ENCODE measurements at regions not wholly inside any gene's neighbourhood (a gene's known extent, or its start where the extent isn't known, plus 50 kb on each side); places are given as distances from the start of the nearest gene placed in this dataset.
A peak's percentile ranks its signal among the peaks of the same experiment; 100 is the strongest.

GRCh38 chr15:31214864-31215489 is 111.7 kb upstream of the KLF13 start:
- DNase-seq, result peak; percentile 81 to 90
- intact Hi-C loops (cut with DNase I; ENCODE audit: low total_unique reads) (loop anchor here (1.0 to 10.0 kb wide), 8 partner anchors 46 to 310 kb away; partner anchors contain the start of genes FAN1, KLF13 and MTMR10), in situ Hi-C loops (cut with MboI; ENCODE audit: low sequenced_read_pairs in 4 of 4) (loop anchor here (5.0 to 25.0 kb wide), 6 partner anchors 107 to 272 kb away; partner anchors contain the start of gene KLF13 (in 2 of the 4))
- TF ChIP-seq CTCF (IDR thresholded peaks at IDR 0.05 in 4 of 5, conservative IDR thresholded peaks at IDR 0.05 in 1 of 5), result no peak
- TF ChIP-seq POLR2A (IDR thresholded peaks at IDR 0.05), result peak; percentile 13 to 38
- Histone ChIP-seq H3K36me3 (no peaks in the 10 kb centered on the region), H3K4me3 (peak overlapping the region; percentile 55 to 67 (median 59)), H3K27ac (peak overlapping the region; percentile 83 to 94 (median 92)), H3K4me1 (peaks cover 12 to 20% of the 10 kb centered on the region in 2 donors), H3K27me3 (no peaks in the 10 kb centered on the region), H3K9me3 (no peaks in the 10 kb centered on the region)
- ATAC-seq, result peak; percentile 89 to 92

- Histone ChIP-seq H3K27me3 (no peaks in the 10 kb centered on the region), H3K36me3 (no peaks in the 10 kb centered on the region), H3K27ac (peak overlapping the region; percentile 83 to 94 (median 92)), H3K4me1 (peaks cover 12 to 20% of the 10 kb centered on the region in 2 donors), H3K4me3 (peak overlapping the region; percentile 55 to 67 (median 59)), H3K9me3 (no peaks in the 10 kb centered on the region)
- peak; percentile 71 to 74 for ATAC-seq
- intact Hi-C loops (cut with DNase I; ENCODE audit: low total_unique reads), result loop anchor here (1.0 to 10.0 kb wide), 8 partner anchors 45 to 311 kb away; partner anchors contain the start of genes FAN1, KLF13 and MTMR10
- peak; percentile 61 to 69 for TF ChIP-seq POLR2A (IDR thresholded peaks at IDR 0.05)
- peak; percentile 88 to 95 (median 90) for TF ChIP-seq CTCF (IDR thresholded peaks at IDR 0.05 in 4 of 5, conservative IDR thresholded peaks at IDR 0.05 in 1 of 5)
- in situ Hi-C loops (cut with MboI; ENCODE audit: low sequenced_read_pairs in 4 of 4), result loop anchor here in 3 of 4 donors (10.0 to 25.0 kb wide), 4 partner anchors 109 to 222 kb away; partner anchors contain the start of gene KLF13 (in 2 of the 3)
- DNase-seq, result peak; percentile 82 to 83
Observed at GRCh38 chr15:31215490-31216214, 111.0 kb upstream of the KLF13 start.

DNA sequence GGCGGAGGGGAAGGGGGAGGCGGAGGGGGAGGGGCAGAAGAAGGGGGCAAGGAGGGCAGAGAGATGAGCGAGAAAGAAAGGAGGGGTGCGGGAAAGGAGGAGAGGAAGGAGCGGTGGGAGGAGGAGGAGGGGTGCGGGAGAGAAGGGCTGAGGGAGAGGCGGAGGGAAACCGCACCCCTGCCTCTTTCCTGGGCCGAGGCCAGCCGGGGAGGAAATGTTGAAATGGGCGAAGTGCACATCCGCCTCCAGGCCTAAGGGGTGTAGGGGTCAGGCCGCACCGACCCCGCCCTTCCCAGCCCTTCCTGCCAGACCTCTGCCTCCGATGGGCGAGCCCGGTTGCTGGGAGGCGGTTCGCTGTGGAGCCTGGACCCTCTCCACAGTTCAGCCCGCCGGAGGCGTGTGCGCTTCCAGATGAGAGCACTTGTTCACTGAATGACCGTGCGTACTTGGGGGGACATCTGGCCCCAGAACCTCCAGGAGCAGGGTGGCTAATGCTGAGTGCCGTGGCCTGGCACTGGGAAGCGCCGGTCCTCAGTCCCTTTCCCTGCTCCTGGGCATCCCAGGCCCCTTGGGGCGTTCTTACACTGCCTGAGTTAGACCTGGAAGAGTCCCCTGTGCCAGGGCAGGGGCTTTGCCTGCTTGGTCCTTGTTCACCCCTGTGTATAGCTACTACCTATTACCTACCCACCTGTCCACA is 110.3 kb upstream of the KLF13 start:
- in situ Hi-C loops (cut with MboI; ENCODE audit: low sequenced_read_pairs in 4 of 4), result loop anchor here in 3 of 4 donors (10.0 to 25.0 kb wide), 4 partner anchors 108 to 221 kb away; partner anchors contain the start of gene KLF13 (in 2 of the 3)
- H3K4me1 ChIP-seq, result peaks cover 12 to 20% of the 10 kb centered on the region in 2 donors
- no peaks in the 10 kb centered on the region for H3K27me3 ChIP-seq
- H3K27ac ChIP-seq, result peak overlapping the region; percentile 83 to 94 (median 92)
- intact Hi-C loops (cut with DNase I; ENCODE audit: low total_unique reads), result loop anchor here (5.0 to 10.0 kb wide), 3 partner anchors 224 to 312 kb away; partner anchors contain the start of genes FAN1 and MTMR10
- ATAC-seq (peak; percentile 31), DNase-seq (peak; percentile 67 to 86)
- no peaks in the 10 kb centered on the region for H3K9me3 ChIP-seq
- no peak for TF ChIP-seq CTCF (IDR thresholded peaks at IDR 0.05 in 4 of 5, conservative IDR thresholded peaks at IDR 0.05 in 1 of 5)
- no peak for TF ChIP-seq POLR2A (IDR thresholded peaks at IDR 0.05)
- peak overlapping the region; percentile 55 to 67 (median 59) for H3K4me3 ChIP-seq
- no peaks in the 10 kb centered on the region for H3K36me3 ChIP-seq

- H3K27me3 ChIP-seq, result no peaks in the 10 kb centered on the region
- no peak overlapping the region for H3K4me3 ChIP-seq
- no peaks in the 10 kb centered on the region for H3K9me3 ChIP-seq
- H3K4me1 ChIP-seq, result peaks cover 12 to 20% of the 10 kb centered on the region in 2 donors
- no peaks in the 10 kb centered on the region for H3K36me3 ChIP-seq
- no peak for TF ChIP-seq CTCF (IDR thresholded peaks at IDR 0.05 in 4 of 5, conservative IDR thresholded peaks at IDR 0.05 in 1 of 5)
- TF ChIP-seq POLR2A (IDR thresholded peaks at IDR 0.05), result no peak
- H3K27ac ChIP-seq, result peak overlapping the region; percentile 7 to 94 (median 86)
- in situ Hi-C loops (cut with MboI; ENCODE audit: low sequenced_read_pairs in 4 of 4), result loop anchor here in 3 of 4 donors (10.0 to 25.0 kb wide), 4 partner anchors 108 to 220 kb away; partner anchors contain the start of gene KLF13 (in 2 of the 3)
- DNase-seq (no peak), ATAC-seq (no peak)
- intact Hi-C loops (cut with DNase I; ENCODE audit: low total_unique reads), result loop anchor here (5.0 to 10.0 kb wide), 3 partner anchors 225 to 312 kb away; partner anchors contain the start of genes FAN1 and MTMR10
Observed at GRCh38 chr15:31217067-31217466, 109.6 kb upstream of the KLF13 start.

All from gastrocnemius medialis (tissue), 4 donors.